Stimulated activated CD4-positive, alpha-beta T cell treated with anti-CD3 and anti-CD28 coated beads, Interleukin-1b, Interleukin-23, amount 100 ng/mL, for 4 hours (primary cell): ENCODE measurements at regions not wholly inside any gene's neighbourhood (a gene's known extent, or its start where the extent isn't known, plus 50 kb on each side); places are given as distances from the start of the nearest gene placed in this dataset.
"Not testable (repeated sequence)": the region's sequence is repeated elsewhere in the genome, so short reads cannot be mapped to it uniquely, and the experiment has no call there.

ENCODE experiments used
- DNase-seq, 2 donors: peaks; one replicate each; pipeline ENCODE4 v3.0.0-alpha.2; 2020; ENCODE audit warnings: low read depth in 2 of 2

- no peak for DNase-seq
Measured at GRCh38 chr11:8772571-8773519, 90.3 kb downstream of the RPL27A start.

GRCh38 chr11:8773916-8774539, 91.4 kb downstream of the RPL27A start:
- no peak for DNase-seq

DNA sequence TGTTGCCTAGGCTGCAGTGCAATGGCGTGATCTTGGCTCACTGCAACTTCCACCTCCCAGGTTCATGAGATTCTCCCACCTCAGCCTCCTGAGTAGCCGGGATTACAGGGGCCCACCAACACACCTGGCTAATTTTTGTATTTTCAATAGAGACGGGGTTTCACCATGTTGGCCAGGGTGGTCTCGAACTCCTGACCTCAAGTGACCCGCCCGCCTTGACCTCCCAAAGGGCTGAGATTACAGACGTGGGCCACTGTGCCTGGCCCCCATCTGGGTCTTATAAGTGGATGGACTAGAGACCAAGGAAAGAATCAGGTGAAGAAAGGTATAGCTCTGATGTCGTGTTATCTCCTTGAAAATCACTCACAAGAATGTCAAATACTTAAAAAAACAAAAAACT, 92.3 kb downstream of the RPL27A start:
- DNase-seq: not testable (repeated sequence)

DNA sequence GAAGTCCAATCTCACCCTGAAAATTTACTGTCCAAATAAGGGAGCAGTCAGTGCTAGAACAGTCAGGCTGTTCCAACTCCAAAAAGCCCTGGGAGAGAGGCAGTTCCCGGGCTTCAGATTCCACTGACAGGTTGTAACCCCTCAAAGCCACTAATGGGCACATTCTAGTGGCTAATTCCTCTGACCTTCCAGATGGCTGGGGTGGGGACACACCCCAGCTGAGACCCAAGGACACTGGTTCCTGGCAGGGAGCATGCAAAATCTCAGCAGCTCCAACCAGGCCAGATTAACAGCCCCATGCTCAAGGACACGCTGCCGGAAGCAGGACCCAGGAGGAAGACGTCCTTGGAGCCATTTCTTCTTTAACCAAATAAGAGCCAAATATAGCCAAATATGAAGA, 92.7 kb downstream of the RPL27A start:
- no peak for DNase-seq

GRCh38 chr11:8775734-8776133, 93.1 kb downstream of the RPL27A start:
- no peak for DNase-seq

GRCh38 chr11:8776209-8776608, 93.6 kb downstream of the RPL27A start:
- no peak for DNase-seq

- DNase-seq: no peak
Measured at GRCh38 chr11:8777907-8778767, 95.5 kb downstream of the RPL27A start.

DNA sequence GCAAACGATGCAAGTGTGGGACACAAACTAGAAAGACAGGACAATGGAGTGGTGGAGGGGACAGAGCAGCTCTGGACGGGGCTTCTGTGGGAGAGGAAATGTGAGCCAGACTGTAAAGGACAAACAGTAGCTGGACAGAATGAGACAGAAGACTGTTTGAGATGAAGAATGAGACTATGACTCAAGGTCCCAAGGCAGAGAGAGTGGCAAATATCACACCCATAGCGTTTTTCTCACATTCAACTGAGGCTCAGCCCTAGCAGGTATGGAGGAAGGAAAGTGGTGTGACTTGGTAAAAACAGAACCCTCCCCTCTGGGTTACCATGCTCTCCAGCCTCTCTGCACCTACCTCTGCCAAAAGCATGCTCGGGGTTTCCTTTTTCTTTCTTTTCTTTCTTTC, 96.5 kb downstream of the RPL27A start:
- DNase-seq: no peak

GRCh38 chr11:8779732-8780131, 97.1 kb downstream of the RPL27A start:
- no peak for DNase-seq

DNA sequence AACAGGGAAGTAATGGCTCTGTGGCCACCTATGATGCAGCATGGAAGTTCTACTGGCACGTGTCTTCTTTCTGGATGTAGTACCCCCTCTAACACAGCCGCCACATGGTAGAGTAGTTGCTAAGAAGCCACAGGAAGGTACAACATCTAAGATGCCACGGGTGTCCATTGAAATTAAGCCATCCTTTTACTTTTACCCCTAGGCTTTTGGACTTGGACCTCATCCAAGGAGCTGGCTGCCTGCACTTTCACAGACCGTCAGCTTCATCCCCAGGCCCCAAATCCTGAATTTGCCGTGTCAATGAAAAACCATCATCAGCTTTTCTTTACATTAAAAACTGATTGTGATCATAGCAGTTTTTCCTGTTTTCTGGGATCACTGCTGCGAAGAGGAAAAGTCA, 102.4 kb downstream of the RPL27A start:
- DNase-seq: no peak

GRCh38 chr11:8785457-8785856, 102.9 kb downstream of the RPL27A start:
- DNase-seq: no peak

- no peak for DNase-seq
Measured at GRCh38 chr11:8785998-8786397, 103.4 kb downstream of the RPL27A start.

DNA sequence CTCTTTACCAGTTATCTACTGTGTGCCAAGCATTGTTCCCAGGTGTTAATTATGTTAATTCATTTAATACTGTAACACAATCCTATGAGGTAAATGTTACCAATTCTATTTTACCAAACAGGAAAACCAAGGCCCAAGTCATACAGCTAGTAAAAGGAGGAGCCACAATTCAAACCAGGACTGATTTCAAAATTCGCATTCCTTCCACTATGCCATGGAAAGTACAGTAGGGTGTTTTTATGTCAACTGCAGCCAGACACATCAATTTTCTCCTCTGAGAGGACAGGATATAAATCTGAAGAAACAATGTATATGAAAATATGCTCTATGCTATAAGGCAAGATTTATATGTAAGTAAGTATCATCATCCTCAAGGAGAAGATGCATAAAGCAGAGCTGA, 104.3 kb downstream of the RPL27A start:
- no peak for DNase-seq

DNA sequence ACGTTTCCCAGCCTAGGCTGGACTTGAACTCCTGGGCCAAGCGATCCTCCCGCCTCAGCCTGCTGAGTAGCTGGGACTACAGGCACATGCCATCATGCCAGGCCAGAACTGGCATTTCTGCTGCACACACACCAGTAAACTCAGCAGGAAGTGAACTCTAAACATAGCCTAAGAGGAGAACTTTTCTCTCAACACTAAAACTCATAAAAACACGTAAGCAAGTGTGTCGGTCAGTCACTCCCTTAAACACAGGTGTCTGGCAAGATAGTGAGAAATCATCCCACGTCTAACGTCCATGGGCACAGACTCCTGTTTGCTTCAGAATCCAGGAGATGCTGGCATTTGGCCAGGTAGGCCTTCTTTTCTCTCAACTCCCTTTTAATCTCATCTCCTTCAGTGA, 104.8 kb downstream of the RPL27A start:
- DNase-seq: no peak

DNA sequence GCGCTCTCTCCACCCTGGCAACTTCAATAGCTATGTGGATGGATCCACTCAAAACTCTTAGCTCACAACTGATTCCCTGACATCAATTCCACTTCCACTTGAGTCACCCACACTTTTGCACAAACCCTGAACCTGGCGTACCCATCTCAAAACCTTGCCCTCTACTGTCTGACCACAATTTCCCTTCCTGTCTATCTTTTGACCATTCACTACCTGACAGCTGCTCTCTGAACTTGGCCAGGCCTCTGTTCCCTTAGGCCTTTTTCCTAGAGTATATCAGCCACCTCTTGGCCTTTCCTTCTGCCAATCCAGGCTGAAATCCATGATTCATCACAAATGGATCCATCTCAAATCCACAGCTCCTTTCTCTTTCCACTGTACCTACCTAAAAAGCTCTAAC, 106.0 kb downstream of the RPL27A start:
- DNase-seq: no peak

GRCh38 chr11:8789864-8790263, 107.3 kb downstream of the RPL27A start:
- DNase-seq: no peak

DNA sequence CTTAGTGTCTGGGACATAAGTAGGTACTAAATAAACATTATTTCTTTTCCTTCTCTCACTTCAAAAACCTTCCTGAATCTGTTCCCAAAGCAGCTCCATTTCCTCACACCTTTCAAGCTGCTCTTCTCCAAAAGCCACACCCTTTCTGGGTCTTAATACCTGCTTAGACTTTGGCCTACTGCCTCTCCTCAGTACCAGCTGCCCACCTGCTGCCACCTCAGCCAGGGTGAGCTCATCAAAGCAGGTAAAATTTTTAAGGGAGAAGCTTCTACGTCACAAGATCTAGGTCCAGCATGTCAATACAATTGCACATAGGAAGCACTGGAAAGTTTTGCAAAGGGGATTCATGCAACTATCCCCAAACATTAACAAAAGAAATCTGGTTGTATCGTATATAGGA, 108.4 kb downstream of the RPL27A start:
- DNase-seq: no peak

DNA sequence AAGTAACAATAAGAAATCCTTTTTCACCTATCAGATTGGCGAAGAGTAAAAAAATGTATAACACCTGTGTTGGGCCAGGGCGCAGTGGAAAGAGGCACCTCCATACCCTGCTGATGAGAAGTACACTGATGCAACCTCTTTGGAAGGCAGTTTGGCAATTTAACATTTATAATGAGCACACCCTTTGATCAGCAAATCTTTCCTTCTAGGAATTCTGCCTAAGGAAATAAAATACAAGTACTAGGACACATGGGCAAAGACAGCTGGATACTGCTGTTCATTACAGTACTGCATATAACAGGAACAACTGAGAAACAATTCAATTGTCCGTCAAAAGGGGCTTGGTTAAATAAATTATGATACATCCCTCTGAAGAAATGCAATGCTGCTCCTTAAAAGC, 110.1 kb downstream of the RPL27A start:
- DNase-seq: no peak

DNA sequence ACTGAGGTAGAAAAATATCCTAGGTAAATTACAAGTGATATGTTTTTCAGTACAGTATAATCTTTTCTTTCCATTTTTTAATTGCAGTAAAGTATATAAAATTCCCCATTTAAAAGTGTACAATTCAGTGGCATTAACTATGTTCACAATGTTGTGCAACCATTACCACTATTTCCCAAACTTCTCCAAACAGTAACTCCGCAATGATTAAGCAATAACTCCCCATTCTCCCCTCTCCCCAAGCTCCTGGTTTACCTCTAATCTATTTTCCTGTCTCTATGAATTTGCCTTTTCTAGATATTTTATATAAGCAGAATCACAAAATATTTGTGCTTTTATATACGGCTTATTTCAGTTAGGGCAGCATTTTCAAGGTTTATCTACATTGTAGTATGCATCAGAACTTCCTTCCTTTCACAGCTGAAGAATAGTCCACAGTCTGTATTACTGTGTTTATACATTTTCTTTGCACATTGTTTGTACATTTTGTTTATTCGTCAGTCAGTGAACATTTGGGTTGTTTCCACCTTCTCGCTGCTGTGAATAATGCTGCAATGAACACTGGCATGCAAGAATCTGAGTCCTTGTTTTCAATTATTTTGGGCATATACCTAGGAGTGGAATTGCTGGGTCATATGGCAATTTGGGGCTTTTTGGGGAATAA, 110.7 kb downstream of the RPL27A start:
- DNase-seq: no peak

DNA sequence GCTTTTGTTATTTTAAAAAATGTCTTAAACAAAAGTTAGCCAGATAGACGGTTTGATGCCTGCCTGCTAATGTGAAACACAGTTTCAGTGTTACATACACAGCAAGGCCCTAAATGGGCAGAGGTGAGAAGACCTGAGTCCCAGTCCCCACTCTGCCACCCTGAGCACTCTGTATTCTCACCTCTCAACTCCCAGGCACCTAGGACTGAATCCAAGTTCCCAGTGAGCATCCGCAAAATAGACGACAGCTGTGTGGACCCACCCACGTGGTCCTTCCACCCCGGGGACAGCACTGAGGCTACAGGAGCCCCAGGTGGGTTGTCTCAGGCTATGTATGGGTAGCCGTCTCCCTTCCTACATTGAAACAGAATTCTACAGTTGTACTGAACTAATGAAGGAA, 111.5 kb downstream of the RPL27A start:
- no peak for DNase-seq

GRCh38 chr11:8794677-8795103, 112.1 kb downstream of the RPL27A start:
- no peak for DNase-seq

DNA sequence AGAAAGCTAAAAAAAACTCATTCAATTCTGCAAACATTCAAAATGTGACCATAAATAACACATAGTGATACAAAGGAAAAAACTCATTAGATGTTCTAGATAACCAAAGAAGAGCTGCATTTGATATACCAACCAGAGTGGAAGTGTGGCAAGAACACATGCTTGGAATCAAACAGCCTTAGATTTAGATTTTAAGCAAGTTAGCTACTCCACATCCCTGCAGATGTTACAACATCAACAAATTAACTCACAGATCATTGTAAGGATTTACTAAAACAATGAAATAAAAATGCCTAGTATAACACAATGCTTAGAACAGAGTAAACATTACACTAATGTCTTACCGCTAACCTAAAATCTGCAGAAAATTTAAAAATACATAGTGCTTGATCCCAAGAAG, 114.0 kb upstream of the AKIP1 start:
- no peak for DNase-seq
